Neural crest cell (in vitro differentiated cells): ENCODE measurements at regions not wholly inside any gene's neighbourhood (a gene's known extent, or its start where the extent isn't known, plus 50 kb on each side); places are given as distances from the start of the nearest gene placed in this dataset.

Source experiments
- DNase-seq: peaks from one replicate; pipeline ENCODE4 v3.0.0; 2021; ENCODE audit warnings: low read depth, mixed read lengths, low spot score
- H3K27ac Mint-ChIP-seq: one replicate; pipeline ENCODE4 v1.8.0; 2021; ENCODE audit warnings: mild to moderate bottlenecking, mixed read lengths; ENCODE audit not compliant: unreplicated experiment
- H3K27me3 Mint-ChIP-seq: 2 replicates; pipeline ENCODE4 v1.8.0; 2021; ENCODE audit warnings: low read depth, mild to moderate bottlenecking, mixed read lengths
- H3K36me3 Mint-ChIP-seq: 2 replicates; pipeline ENCODE4 v1.8.0; 2021; ENCODE audit warnings: low read depth, mild to moderate bottlenecking, mixed read lengths
- H3K4me1 Mint-ChIP-seq: 2 replicates; pipeline ENCODE4 v1.8.0; 2021; ENCODE audit warnings: mixed read lengths
- H3K4me3 Mint-ChIP-seq: one replicate; pipeline ENCODE4 v1.8.0; 2021; ENCODE audit warnings: mild to moderate bottlenecking, mixed read lengths
- H3K9me3 Mint-ChIP-seq: 2 replicates; pipeline ENCODE4 v1.8.0; 2021; ENCODE audit warnings: mixed read lengths
- CTCF ChIP-seq: fragments of 200-600 bp; sonication (generic); conservative IDR thresholded peaks from 2 replicates; pipeline ENCODE4 v1.5.0; 2021; ENCODE audit warnings: antibody characterized with exemption, mild to moderate bottlenecking

GRCh38 chr7:125651823-125652528, 722.4 kb upstream of the POT1 start:
- Mint-ChIP-seq H3K27ac (no peak overlapping the region), H3K9me3 (no peaks in the 10 kb centered on the region), H3K36me3 (no peaks in the 10 kb centered on the region), H3K4me3 (no peak overlapping the region), H3K27me3 (no peaks in the 10 kb centered on the region), H3K4me1 (peaks cover 2% of the 10 kb centered on the region)
- no peak for DNase-seq
- no peak for TF ChIP-seq CTCF

GRCh38 chr7:125648543-125648942, 718.9 kb upstream of the POT1 start:
- Mint-ChIP-seq H3K4me3 (no peak overlapping the region), H3K36me3 (no peaks in the 10 kb centered on the region), H3K27me3 (no peaks in the 10 kb centered on the region), H3K27ac (no peak overlapping the region), H3K4me1 (no peaks in the 10 kb centered on the region), H3K9me3 (no peaks in the 10 kb centered on the region)
- no peak for TF ChIP-seq CTCF
- DNase-seq, result no peak

- no peaks in the 10 kb centered on the region for H3K27me3 Mint-ChIP-seq
- H3K9me3 Mint-ChIP-seq, result no peaks in the 10 kb centered on the region
- no peak for DNase-seq
- no peak overlapping the region for H3K4me3 Mint-ChIP-seq
- no peak for TF ChIP-seq CTCF
- H3K4me1 Mint-ChIP-seq, result no peaks in the 10 kb centered on the region
- no peak overlapping the region for H3K27ac Mint-ChIP-seq
- H3K36me3 Mint-ChIP-seq, result no peaks in the 10 kb centered on the region
Measured at GRCh38 chr7:125645770-125646169, 716.1 kb upstream of the POT1 start.

- Mint-ChIP-seq H3K4me3 (no peak overlapping the region), H3K27me3 (no peaks in the 10 kb centered on the region)
Measured at GRCh38 chr7:125644109-125644508, 714.5 kb upstream of the POT1 start.

GRCh38 chr7:125643302-125643701, 713.7 kb upstream of the POT1 start:
- Mint-ChIP-seq H3K4me1 (peaks cover 7% of the 10 kb centered on the region), H3K27me3 (no peaks in the 10 kb centered on the region), H3K36me3 (no peaks in the 10 kb centered on the region), H3K4me3 (no peak overlapping the region), H3K9me3 (no peaks in the 10 kb centered on the region), H3K27ac (no peak overlapping the region)
- TF ChIP-seq CTCF, result no peak
- no peak for DNase-seq

More at GRCh38 chr7:125644109-125644508, 714.5 kb upstream of the POT1 start:
- Mint-ChIP-seq H3K36me3 (no peaks in the 10 kb centered on the region), H3K9me3 (no peaks in the 10 kb centered on the region), H3K27ac (no peak overlapping the region), H3K4me1 (peaks cover 7% of the 10 kb centered on the region)
- no peak for DNase-seq
- no peak for TF ChIP-seq CTCF
